Stomach smooth muscle (tissue), 2 donors: ENCODE measurements at regions not wholly inside any gene's neighbourhood (a gene's known extent, or its start where the extent isn't known, plus 50 kb on each side); places are given as distances from the start of the nearest gene placed in this dataset.
"Not testable (repeated sequence)": the region's sequence is repeated elsewhere in the genome, so short reads cannot be mapped to it uniquely, and the experiment has no call there.

Experiments used
- H3K27ac ChIP-seq: one replicate; pipeline ENCODE4 v1.7.0; 2013; ENCODE audit warnings: mild to moderate bottlenecking, low read length, inconsistent platforms
- H3K27me3 ChIP-seq, 2 donors: one replicate each; pipeline ENCODE4 v1.7.0; 2013; ENCODE audit warnings: low read length in 2 of 2; ENCODE audit not compliant: insufficient read depth in 2 of 2, control insufficient read depth in 1 of 2
- H3K36me3 ChIP-seq, 2 donors: one replicate each; pipeline ENCODE4 v1.7.0; 2013; ENCODE audit warnings: low read length in 2 of 2; ENCODE audit not compliant: control insufficient read depth in 2 of 2, insufficient read depth in 2 of 2
- H3K4me1 ChIP-seq: one replicate; pipeline ENCODE4 v1.7.0; 2013; ENCODE audit warnings: low read length; ENCODE audit not compliant: control insufficient read depth, insufficient read depth
- H3K4me3 ChIP-seq, 2 donors: one replicate each; pipeline ENCODE4 v1.7.0; 2013; ENCODE audit warnings: low read length in 2 of 2
- H3K9ac ChIP-seq, 2 donors: one replicate each; pipeline ENCODE4 v1.7.0; 2013; ENCODE audit warnings: low read length in 2 of 2, mild to moderate bottlenecking in 1 of 2
- H3K9me3 ChIP-seq, 2 donors: one replicate each; pipeline ENCODE4 v1.7.0; 2013; ENCODE audit warnings: low read length in 2 of 2; ENCODE audit not compliant: control insufficient read depth in 2 of 2
- donor health status: healthy.
- donor health status: Pancreatic carcinoma.

GRCh38 chrX:13493659-13494058 lies 75.7 kb upstream of the EGFL6 start:
- H3K4me3 ChIP-seq = no peak overlapping the region
- H3K36me3 ChIP-seq = no peaks in the 10 kb centered on the region
- peaks cover 0 to 13% of the 10 kb centered on the region in 2 donors for H3K27me3 ChIP-seq
- no peaks in the 10 kb centered on the region for H3K4me1 ChIP-seq
- H3K9me3 ChIP-seq = no peaks in the 10 kb centered on the region
- no peak overlapping the region for H3K9ac ChIP-seq
- no peak overlapping the region for H3K27ac ChIP-seq

- Histone ChIP-seq H3K27me3 (peaks cover 0 to 13% of the 10 kb centered on the region in 2 donors), H3K9ac (no peak overlapping the region), H3K4me3 (no peak overlapping the region), H3K36me3 (no peaks in the 10 kb centered on the region), H3K9me3 (no peaks in the 10 kb centered on the region), H3K27ac (no peak overlapping the region), H3K4me1 (peaks cover 7% of the 10 kb centered on the region)
Observed at GRCh38 chrX:13492286-13492685, 77.1 kb upstream of the EGFL6 start.

- Histone ChIP-seq H3K4me1 (peaks cover 10% of the 10 kb centered on the region), H3K9ac (no peak overlapping the region), H3K9me3 (no peaks in the 10 kb centered on the region), H3K27ac (no peak overlapping the region), H3K4me3 (no peak overlapping the region), H3K36me3 (no peaks in the 10 kb centered on the region), H3K27me3 (peaks cover 0 to 11% of the 10 kb centered on the region in 2 donors)
Observed at GRCh38 chrX:13491061-13491460, 78.3 kb upstream of the EGFL6 start.

GRCh38 chrX:13489454-13489853 lies 79.9 kb upstream of the EGFL6 start:
- Histone ChIP-seq H3K9me3 (no peaks in the 10 kb centered on the region), H3K36me3 (no peaks in the 10 kb centered on the region), H3K4me1 (peaks cover 10% of the 10 kb centered on the region), H3K27me3 (peaks cover 0 to 4% of the 10 kb centered on the region in 2 donors), H3K27ac (no peak overlapping the region), H3K4me3 (no peak overlapping the region), H3K9ac (no peak overlapping the region)

- Histone ChIP-seq H3K4me3 (no peak overlapping the region), H3K27me3 (peaks cover 0 to 5% of the 10 kb centered on the region in 2 donors), H3K27ac (peak overlapping the region; percentile 73), H3K9me3 (no peaks in the 10 kb centered on the region), H3K36me3 (no peaks in the 10 kb centered on the region), H3K4me1 (peaks cover 10% of the 10 kb centered on the region), H3K9ac (peak overlapping the region in 1 of 2 donors; percentile 29)
Observed at GRCh38 chrX:13487731-13488505, 81.5 kb upstream of the EGFL6 start.

- Histone ChIP-seq H3K36me3 (no peaks in the 10 kb centered on the region), H3K27ac (no peak overlapping the region), H3K9ac (no peak overlapping the region), H3K9me3 (no peaks in the 10 kb centered on the region), H3K27me3 (peaks cover 0 to 5% of the 10 kb centered on the region in 2 donors), H3K4me3 (no peak overlapping the region), H3K4me1 (peaks cover 10% of the 10 kb centered on the region)
Observed at GRCh38 chrX:13485167-13485566, 84.2 kb upstream of the EGFL6 start.

- Histone ChIP-seq H3K36me3 (no peaks in the 10 kb centered on the region), H3K9ac (no peak overlapping the region), H3K4me3 (no peak overlapping the region), H3K27ac (no peak overlapping the region), H3K27me3 (peaks cover 0 to 7% of the 10 kb centered on the region in 2 donors), H3K9me3 (no peaks in the 10 kb centered on the region), H3K4me1 (peaks cover 10% of the 10 kb centered on the region)
Observed at GRCh38 chrX:13483773-13484172, 85.6 kb upstream of the EGFL6 start.

GRCh38 chrX:13482746-13483541 lies 86.5 kb upstream of the EGFL6 start:
- no peak overlapping the region for H3K4me3 ChIP-seq
- peaks cover 0 to 7% of the 10 kb centered on the region in 2 donors for H3K27me3 ChIP-seq
- H3K9me3 ChIP-seq = no peaks in the 10 kb centered on the region
- H3K9ac ChIP-seq = no peak overlapping the region
- H3K4me1 ChIP-seq = peaks cover 9% of the 10 kb centered on the region
- no peak overlapping the region for H3K27ac ChIP-seq
- H3K36me3 ChIP-seq = no peaks in the 10 kb centered on the region

- not testable (repeated sequence) for H3K27me3 ChIP-seq, H3K9ac ChIP-seq, H3K9me3 ChIP-seq, H3K4me3 ChIP-seq, H3K27ac ChIP-seq, H3K36me3 ChIP-seq, H3K4me1 ChIP-seq
Observed at GRCh38 chrX:13480780-13481179, 88.6 kb upstream of the EGFL6 start.

- Histone ChIP-seq H3K9ac (no peak overlapping the region), H3K27me3 (peaks cover 0 to 6% of the 10 kb centered on the region in 2 donors), H3K9me3 (no peaks in the 10 kb centered on the region), H3K36me3 (no peaks in the 10 kb centered on the region), H3K27ac (no peak overlapping the region), H3K4me1 (no peaks in the 10 kb centered on the region), H3K4me3 (no peak overlapping the region)
Observed at GRCh38 chrX:13479452-13479813, 90.0 kb upstream of the EGFL6 start.
